HepG2 (cell line): ENCODE measurements at regions not wholly inside any gene's neighbourhood (a gene's known extent, or its start where the extent isn't known, plus 50 kb on each side); places are given as distances from the start of the nearest gene placed in this dataset.

Experiments used
- ATAC-seq: fragments of 200-7000 bp; cut with Tn5 transposase; 3 replicates; pipeline ENCODE4 v1.9.1; 2020; ENCODE audit warnings: mild to moderate bottlenecking, moderate library complexity
- BruUV-seq: library from RNA; stranded (reverse); fragments of 400-500 nt; replicated peaks from 2 replicates; lab custom pipeline; 2021; lab: Mats Ljungman, UMichigan
- CTCF ChIA-PET: fragments of 300-600 bp; formaldehyde crosslinking; extraction: SDS; loops from one replicate; lab custom pipeline; 2021; ENCODE audit warnings: low total read pairs, inconsistent platforms, low intra/inter-chr PET ratio; lab: Yijun Ruan, JAX
- POLR2A ChIA-PET: fragments of 350-600 bp; sonication (Branson Sonifier 250); formaldehyde crosslinking; loops from one replicate; lab custom pipeline; 2020; ENCODE audit warnings: antibody characterized with exemption, inconsistent platforms; lab: Yijun Ruan, JAX
- DNase-seq: peaks from one replicate; pipeline ENCODE4 v3.0.0-alpha.2; 2015; ENCODE audit warnings: low spot score
- FAIRE-seq: peaks from 3 replicates; lab custom pipeline; 2011; peaks lifted over from hg19 to GRCh38; lab: Jason Lieb, UNC
- H2AFZ ChIP-seq: one replicate; pipeline ENCODE4 v1.6.1; 2011; ENCODE audit warnings: low read length, inconsistent platforms
- H3K27ac ChIP-seq: fragments of 300-600 bp; 3 replicates; pipeline ENCODE4 v1.8.0; 2011; ENCODE audit warnings: mixed run types, mild to moderate bottlenecking, mixed read lengths, low read length, inconsistent platforms; ENCODE audit not compliant: insufficient read depth; ENCODE audit errors: extremely low read length
- H3K27me3 ChIP-seq, 2 experiments: fragments of 200-600 bp in 1 of 2; 2 replicates in 1 of 2; 3 replicates in 1 of 2; pipeline versions ENCODE4 v1.6.0 to v1.8.0; 2011; ENCODE audit warnings: low read length in 2 of 2, mild to moderate bottlenecking in 2 of 2, moderate library complexity in 2 of 2, inconsistent platforms in 1 of 2; ENCODE audit not compliant: insufficient read depth in 2 of 2, control insufficient read depth in 1 of 2
- H3K36me3 ChIP-seq, 2 experiments: fragments of 200-600 bp in 1 of 2; replicated peaks in 1 of 2; 2 replicates in 1 of 2; 3 replicates in 1 of 2; pipeline versions ENCODE4 v1.5.1 to v1.8.0; 2011; ENCODE audit warnings: low read length in 2 of 2, inconsistent platforms in 1 of 2; ENCODE audit not compliant: insufficient read depth in 2 of 2, control insufficient read depth in 1 of 2
- H3K4me1 ChIP-seq: 2 replicates; pipeline ENCODE4 v1.5.1; 2012; ENCODE audit warnings: low read length, inconsistent platforms; ENCODE audit not compliant: insufficient read depth
- H3K4me2 ChIP-seq: 2 replicates; pipeline ENCODE4 v1.6.0; 2011; ENCODE audit warnings: low read depth, low read length, inconsistent platforms
- H3K4me3 ChIP-seq, 3 experiments: fragments of 200-600 bp in 1 of 3; sonication (generic), shearing (Covaris generic) in 1 of 3; replicated peaks in 1 of 3; 2 replicates each; pipeline ENCODE4 v1.5.1; 2011 to 2016; ENCODE audit warnings: low read length in 3 of 3, inconsistent platforms in 2 of 3, low read depth in 2 of 3, mild to moderate bottlenecking in 2 of 3, control low read depth in 1 of 3, mixed read lengths in 1 of 3; ENCODE audit not compliant: insufficient read depth in 1 of 3
- H3K79me2 ChIP-seq: one replicate; pipeline ENCODE4 v1.6.1; 2011; ENCODE audit warnings: low read length, inconsistent platforms; ENCODE audit not compliant: insufficient read depth
- H3K9ac ChIP-seq: 2 replicates; pipeline ENCODE4 v1.6.0; 2011; ENCODE audit warnings: mild to moderate bottlenecking, low read depth, low read length, inconsistent platforms; ENCODE audit not compliant: insufficient read depth
- H3K9me3 ChIP-seq: 2 replicates; pipeline ENCODE4 v1.5.1; 2012; ENCODE audit warnings: mild to moderate bottlenecking, low read length
- H4K20me1 ChIP-seq: 2 replicates; pipeline ENCODE4 v1.6.0; 2011; ENCODE audit warnings: inconsistent platforms, mild to moderate bottlenecking, low read length, moderate library complexity; ENCODE audit not compliant: insufficient read depth
- MEIS1 ChIP-seq: sonication (generic); formaldehyde crosslinking; IDR thresholded peaks from 2 replicates; pipeline ENCODE4 v1.9.0; 2021; ENCODE audit warnings: mild to moderate bottlenecking, missing genetic modification reagents, moderate library complexity, borderline replicate concordance
- NFRKB ChIP-seq: fragments of 450-650 bp; IDR thresholded peaks from 2 replicates; pipeline ENCODE4 v1.6.1; 2017
- NPAS2 ChIP-seq: sonication (generic); formaldehyde crosslinking; IDR thresholded peaks from 2 replicates; pipeline ENCODE4 v1.8.0; 2022; ENCODE audit warnings: mild to moderate bottlenecking, missing genetic modification reagents, borderline replicate concordance
- RBM39 ChIP-seq: fragments of 200-400 bp; formaldehyde crosslinking; IDR thresholded peaks from one replicate; pipeline ENCODE4 v1.6.1; 2018; ENCODE audit warnings: antibody characterized with exemption, mild to moderate bottlenecking, low read depth, low read length; ENCODE audit not compliant: poor library complexity, severe bottlenecking
- RNF2 ChIP-seq: fragments of 450-650 bp; conservative IDR thresholded peaks from 2 replicates; pipeline ENCODE4 v1.6.1; 2016; ENCODE audit warnings: low read depth
- RORA ChIP-seq: sonication (generic); formaldehyde crosslinking; IDR thresholded peaks from 2 replicates; pipeline ENCODE4 v1.5.0; 2020; ENCODE audit warnings: mild to moderate bottlenecking, missing genetic modification reagents, moderate library complexity
- SAFB2 ChIP-seq: sonication (generic); formaldehyde crosslinking; IDR thresholded peaks from 2 replicates; pipeline ENCODE4 v1.5.1; 2020; ENCODE audit warnings: missing genetic modification reagents, low read depth, mild to moderate bottlenecking, borderline replicate concordance
- SMYD3 ChIP-seq: sonication (generic); formaldehyde crosslinking; IDR thresholded peaks from 2 replicates; pipeline ENCODE4 v1.8.1; 2023; ENCODE audit warnings: mild to moderate bottlenecking, missing genetic modification reagents
- SP2 ChIP-seq: sonication (generic); formaldehyde crosslinking; IDR thresholded peaks from 2 replicates; pipeline ENCODE4 v1.5.1; 2020; ENCODE audit warnings: mild to moderate bottlenecking, missing genetic modification reagents
- ZFP36 ChIP-seq: fragments of 150-350 bp; IDR thresholded peaks from 2 replicates; pipeline ENCODE4 v1.6.1; 2018; ENCODE audit warnings: borderline replicate concordance, low read length, low read depth; ENCODE audit not compliant: partially characterized antibody
- ZFY ChIP-seq: sonication (generic); formaldehyde crosslinking; IDR thresholded peaks from 2 replicates; pipeline ENCODE4 v1.4.0; 2020; ENCODE audit warnings: missing genetic modification reagents
- ZMYM2 ChIP-seq: sonication (generic); formaldehyde crosslinking; IDR thresholded peaks from 2 replicates; pipeline ENCODE4 v1.8.0; 2022; ENCODE audit warnings: mild to moderate bottlenecking, missing genetic modification reagents
- ZNF20 ChIP-seq: sonication (generic); formaldehyde crosslinking; IDR thresholded peaks from 2 replicates; pipeline ENCODE4 v1.4.0; 2020; ENCODE audit warnings: mild to moderate bottlenecking, moderate library complexity, missing genetic modification reagents
- ZNF235 ChIP-seq: sonication (generic); formaldehyde crosslinking; IDR thresholded peaks from 2 replicates; pipeline ENCODE4 v1.8.1; 2023; ENCODE audit warnings: mild to moderate bottlenecking, missing genetic modification reagents, borderline replicate concordance
- ZNF619 ChIP-seq: sonication (generic); formaldehyde crosslinking; IDR thresholded peaks from 2 replicates; pipeline ENCODE4 v1.4.0; 2020; ENCODE audit warnings: mild to moderate bottlenecking, missing genetic modification reagents
- ZNF652 ChIP-seq: IDR thresholded peaks from 2 replicates; pipeline ENCODE4 v1.6.1; 2016; ENCODE audit warnings: low read depth, borderline replicate concordance
- ZNF672 ChIP-seq: sonication (generic); formaldehyde crosslinking; IDR thresholded peaks from 2 replicates; pipeline ENCODE4 v1.8.1; 2022; ENCODE audit warnings: missing genetic modification reagents
- WGBS: methylation state at CpG from one replicate; pipeline ENCODE4 v1.1.6; 2017; ENCODE audit warnings: low lambda C conversion rate; 5-methylcytosine and 5-hydroxymethylcytosine counted together
- in situ Hi-C: cut with HindIII; loops from 2 replicates; pipeline ENCODE4 v1.10.0; 2017; ENCODE audit warnings: low pct_unique_long_range_greater_than_20kb; ENCODE audit not compliant: extremely low pct_ligation_motif_present
- intact Hi-C: fragments of 100-400 bp; cut with micrococcal nuclease; formaldehyde crosslinking; loops from one replicate; pipeline ENCODE4 v1.10.0; 2022; ENCODE audit not compliant: unreplicated experiment
- TF ChIP-seq, protein P1 (sequence below): sonication (generic); formaldehyde crosslinking; IDR thresholded peaks from 2 replicates; pipeline ENCODE4 v1.8.0; 2022; ENCODE audit warnings: mild to moderate bottlenecking, missing genetic modification reagents, moderate library complexity
- TF ChIP-seq, protein P2 (sequence below): sonication (generic); formaldehyde crosslinking; IDR thresholded peaks from 2 replicates; pipeline ENCODE4 v1.4.0; 2020; ENCODE audit warnings: mild to moderate bottlenecking, missing genetic modification reagents
- TF ChIP-seq, protein P3 (sequence below): sonication (generic); formaldehyde crosslinking; IDR thresholded peaks from 2 replicates; pipeline ENCODE4 v1.4.0; 2020; ENCODE audit warnings: missing genetic modification reagents, borderline replicate concordance

DNA sequence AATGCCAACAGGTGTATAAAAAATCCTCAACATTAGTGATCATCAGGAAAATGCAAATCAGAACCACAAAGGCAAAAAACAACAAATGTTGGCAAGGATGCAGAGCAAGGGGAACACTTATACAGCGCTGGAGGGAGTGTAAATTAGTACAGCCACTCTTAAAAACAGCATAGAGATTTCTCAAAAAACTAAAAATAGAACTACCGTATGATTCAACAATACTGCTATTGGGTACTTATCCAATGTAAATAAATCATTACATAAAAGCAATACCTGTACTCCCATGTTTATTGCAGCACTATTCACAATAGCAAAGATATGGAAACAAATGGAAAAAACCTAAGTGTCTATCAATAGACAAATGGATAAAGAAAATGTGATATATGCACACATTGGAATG, 171.3 kb downstream of the SLC7A11 start:
- no peaks in the 10 kb centered on the region for H3K9me3 ChIP-seq
- no peak overlapping the region for H2AFZ ChIP-seq
- H3K36me3 ChIP-seq, result no peaks in the 10 kb centered on the region
- ATAC-seq, result no peak
- in situ Hi-C loops (no loop called here), intact Hi-C loops (no loop called here)
- no peak for DNase-seq
- FAIRE-seq, result no peak
- TF ChIP-seq ZNF672 (CRISPR knock-in tag) (no peak), MEIS1 (no peak), NFRKB (no peak), ZNF652 (no peak), ZFY (no peak), ZNF20 (no peak), SMYD3 (CRISPR knock-in tag) (no peak), SAFB2 (CRISPR knock-in tag) (no peak), RBM39 (no peak), ZMYM2 (CRISPR knock-in tag) (no peak), RNF2 (no peak), ZNF619 (CRISPR knock-in tag) (no peak), ZFP36 (no peak), NPAS2 (CRISPR knock-in tag) (no peak), ZNF235 (CRISPR knock-in tag) (no peak), RORA (CRISPR knock-in tag) (no peak), SP2 (CRISPR knock-in tag) (no peak)
- TF ChIP-seq, protein P1, sequence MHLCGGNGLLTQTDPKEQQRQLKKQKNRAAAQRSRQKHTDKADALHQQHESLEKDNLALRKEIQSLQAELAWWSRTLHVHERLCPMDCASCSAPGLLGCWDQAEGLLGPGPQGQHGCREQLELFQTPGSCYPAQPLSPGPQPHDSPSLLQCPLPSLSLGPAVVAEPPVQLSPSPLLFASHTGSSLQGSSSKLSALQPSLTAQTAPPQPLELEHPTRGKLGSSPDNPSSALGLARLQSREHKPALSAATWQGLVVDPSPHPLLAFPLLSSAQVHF (CRISPR knock-in tag), result no peak
- TF ChIP-seq, protein P2, sequence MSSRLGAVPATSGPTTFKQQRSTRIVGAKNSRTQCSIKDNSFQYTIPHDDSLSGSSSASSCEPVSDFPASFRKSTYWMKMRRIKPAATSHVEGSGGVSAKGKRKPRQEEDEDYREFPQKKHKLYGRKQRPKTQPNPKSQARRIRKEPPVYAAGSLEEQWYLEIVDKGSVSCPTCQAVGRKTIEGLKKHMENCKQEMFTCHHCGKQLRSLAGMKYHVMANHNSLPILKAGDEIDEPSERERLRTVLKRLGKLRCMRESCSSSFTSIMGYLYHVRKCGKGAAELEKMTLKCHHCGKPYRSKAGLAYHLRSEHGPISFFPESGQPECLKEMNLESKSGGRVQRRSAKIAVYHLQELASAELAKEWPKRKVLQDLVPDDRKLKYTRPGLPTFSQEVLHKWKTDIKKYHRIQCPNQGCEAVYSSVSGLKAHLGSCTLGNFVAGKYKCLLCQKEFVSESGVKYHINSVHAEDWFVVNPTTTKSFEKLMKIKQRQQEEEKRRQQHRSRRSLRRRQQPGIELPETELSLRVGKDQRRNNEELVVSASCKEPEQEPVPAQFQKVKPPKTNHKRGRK (CRISPR knock-in tag), result no peak
- TF ChIP-seq, protein P3, sequence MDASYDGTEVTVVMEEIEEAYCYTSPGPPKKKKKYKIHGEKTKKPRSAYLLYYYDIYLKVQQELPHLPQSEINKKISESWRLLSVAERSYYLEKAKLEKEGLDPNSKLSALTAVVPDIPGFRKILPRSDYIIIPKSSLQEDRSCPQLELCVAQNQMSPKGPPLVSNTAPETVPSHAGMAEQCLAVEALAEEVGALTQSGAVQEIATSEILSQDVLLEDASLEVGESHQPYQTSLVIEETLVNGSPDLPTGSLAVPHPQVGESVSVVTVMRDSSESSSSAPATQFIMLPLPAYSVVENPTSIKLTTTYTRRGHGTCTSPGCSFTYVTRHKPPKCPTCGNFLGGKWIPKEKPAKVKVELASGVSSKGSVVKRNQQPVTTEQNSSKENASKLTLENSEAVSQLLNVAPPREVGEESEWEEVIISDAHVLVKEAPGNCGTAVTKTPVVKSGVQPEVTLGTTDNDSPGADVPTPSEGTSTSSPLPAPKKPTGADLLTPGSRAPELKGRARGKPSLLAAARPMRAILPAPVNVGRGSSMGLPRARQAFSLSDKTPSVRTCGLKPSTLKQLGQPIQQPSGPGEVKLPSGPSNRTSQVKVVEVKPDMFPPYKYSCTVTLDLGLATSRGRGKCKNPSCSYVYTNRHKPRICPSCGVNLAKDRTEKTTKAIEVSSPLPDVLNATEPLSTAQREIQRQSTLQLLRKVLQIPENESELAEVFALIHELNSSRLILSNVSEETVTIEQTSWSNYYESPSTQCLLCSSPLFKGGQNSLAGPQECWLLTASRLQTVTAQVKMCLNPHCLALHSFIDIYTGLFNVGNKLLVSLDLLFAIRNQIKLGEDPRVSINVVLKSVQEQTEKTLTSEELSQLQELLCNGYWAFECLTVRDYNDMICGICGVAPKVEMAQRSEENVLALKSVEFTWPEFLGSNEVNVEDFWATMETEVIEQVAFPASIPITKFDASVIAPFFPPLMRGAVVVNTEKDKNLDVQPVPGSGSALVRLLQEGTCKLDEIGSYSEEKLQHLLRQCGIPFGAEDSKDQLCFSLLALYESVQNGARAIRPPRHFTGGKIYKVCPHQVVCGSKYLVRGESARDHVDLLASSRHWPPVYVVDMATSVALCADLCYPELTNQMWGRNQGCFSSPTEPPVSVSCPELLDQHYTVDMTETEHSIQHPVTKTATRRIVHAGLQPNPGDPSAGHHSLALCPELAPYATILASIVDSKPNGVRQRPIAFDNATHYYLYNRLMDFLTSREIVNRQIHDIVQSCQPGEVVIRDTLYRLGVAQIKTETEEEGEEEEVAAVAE (CRISPR knock-in tag), result no peak
- 34% methylated on average over 2 of the region's 2 CpGs for WGBS
- no peaks in the 10 kb centered on the region for H4K20me1 ChIP-seq
- no peaks in the 10 kb centered on the region for H3K79me2 ChIP-seq
- H3K27me3 ChIP-seq, result no peaks in the 10 kb centered on the region
- BruUV-seq, result no TSS peak
- H3K4me3 ChIP-seq, result no peak overlapping the region
- H3K27ac ChIP-seq, result no peak overlapping the region
- H3K4me1 ChIP-seq, result no peaks in the 10 kb centered on the region
- ChIA-PET CTCF (no interaction called here), POLR2A (no interaction called here)
- H3K4me2 ChIP-seq, result no peak overlapping the region
- H3K9ac ChIP-seq, result no peak overlapping the region
